ENCODE measurements at regions not wholly inside any gene's neighbourhood (a gene's known extent, or its start where the extent isn't known, plus 50 kb on each side); places are given as distances from the start of the nearest gene placed in this dataset.

DNA sequence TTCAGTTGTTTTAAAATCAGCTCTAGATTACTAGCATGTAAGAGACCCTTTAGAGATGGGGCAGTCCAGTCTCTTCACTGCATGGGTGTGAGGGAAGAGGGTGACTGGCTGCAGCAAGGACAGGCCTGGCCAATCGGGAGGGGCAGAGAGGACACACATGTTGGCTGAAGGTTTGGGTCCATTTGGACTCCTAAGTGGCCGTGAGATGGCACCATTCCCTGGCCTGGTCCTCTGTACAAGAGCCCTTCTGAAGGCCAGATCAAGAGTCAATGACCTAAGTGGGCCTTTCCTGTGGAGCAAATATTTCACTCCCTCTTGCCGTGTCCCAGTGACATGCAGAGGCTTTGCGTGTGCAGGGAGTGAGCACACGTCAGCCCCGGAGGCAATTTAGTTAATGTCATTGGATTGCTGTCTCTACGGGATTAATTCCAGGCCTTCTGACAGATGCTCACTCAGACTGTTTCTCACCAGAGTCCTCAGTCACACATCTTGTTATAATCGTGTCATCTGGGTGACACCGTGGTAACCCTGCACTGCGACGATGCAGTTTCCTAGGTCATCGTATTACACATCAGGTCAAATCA lies 613.0 kb downstream of the NPHP4 start:
- no peak for DNase-seq (ENCODE audit: low read depth in 2 of 2)

DNA sequence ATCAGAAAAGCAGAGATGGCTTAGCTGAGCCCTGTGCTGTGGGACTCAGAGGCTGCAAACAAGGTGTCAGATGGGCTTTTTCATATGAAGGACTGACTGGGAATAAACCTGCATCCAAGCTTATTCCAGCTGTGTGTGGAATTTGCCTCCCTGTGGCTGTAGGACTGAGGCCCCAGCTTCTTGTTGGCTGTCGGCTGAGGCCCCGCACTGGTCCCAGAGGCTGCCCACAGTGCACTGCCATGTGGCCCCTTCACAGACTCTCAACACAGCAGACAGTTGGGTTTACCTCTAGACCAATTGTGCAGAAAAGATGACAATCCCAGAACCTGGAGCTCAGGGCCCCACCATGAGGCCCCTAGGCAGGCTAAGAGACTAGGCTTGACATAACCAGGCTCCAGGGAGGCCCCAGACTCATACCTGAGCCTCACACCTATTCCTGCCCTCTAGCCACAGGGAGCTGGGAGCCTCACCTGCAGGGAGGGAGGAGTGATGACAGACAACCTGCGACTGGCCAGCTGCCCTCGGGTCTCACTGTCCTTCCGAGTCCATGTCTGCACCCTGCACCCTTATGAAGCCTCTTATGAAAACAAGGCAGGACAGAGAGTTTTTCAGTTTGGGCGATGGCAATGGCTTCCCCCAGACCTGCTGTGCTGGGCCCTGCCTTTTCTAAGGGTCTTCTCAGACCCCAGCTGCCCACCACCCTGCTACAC lies 615.5 kb downstream of the NPHP4 start:
- DNase-seq (ENCODE audit: low read depth in 2 of 2), result no peak

DNA sequence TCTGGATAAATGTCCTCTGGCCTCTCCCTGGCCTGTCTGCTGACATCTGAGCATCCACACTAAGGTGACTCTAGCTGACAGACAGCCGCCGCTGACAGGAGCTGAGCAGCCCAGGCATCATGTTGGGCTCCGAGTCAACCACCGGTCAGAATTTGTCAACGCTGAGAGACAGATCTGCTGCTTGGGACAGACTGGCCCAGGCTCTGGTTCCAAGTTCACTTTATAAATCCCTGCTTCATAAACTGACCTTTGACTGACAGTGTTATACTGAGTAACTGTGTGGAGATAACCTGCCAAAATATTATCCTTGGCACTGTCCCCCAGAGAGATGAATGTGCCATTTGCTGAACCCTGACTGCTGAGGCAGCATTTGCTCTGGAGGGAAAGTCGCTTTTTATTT lies 616.7 kb downstream of the NPHP4 start:
- DNase-seq (ENCODE audit: low read depth in 2 of 2), result no peak

DNA sequence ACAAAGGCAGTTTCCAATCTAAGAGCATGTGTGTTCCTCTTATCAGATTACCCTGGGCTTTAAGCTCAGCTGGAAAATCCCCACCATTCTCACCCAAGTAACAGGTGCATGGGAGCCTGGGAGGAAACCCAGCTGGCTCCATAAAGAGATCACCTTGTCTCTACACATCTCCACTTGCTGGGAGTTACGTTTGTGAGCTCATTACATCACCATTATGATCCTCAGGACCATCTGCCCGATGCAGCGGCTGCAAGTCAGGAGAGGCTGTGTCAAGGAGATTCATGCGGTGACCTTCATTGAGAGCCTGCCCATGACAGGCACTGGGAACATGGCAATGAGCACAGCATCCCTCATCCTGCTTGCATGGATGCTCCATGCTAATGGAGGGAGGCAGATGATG lies 618.0 kb downstream of the NPHP4 start:
- no peak for DNase-seq (ENCODE audit: low read depth in 2 of 2)

DNA sequence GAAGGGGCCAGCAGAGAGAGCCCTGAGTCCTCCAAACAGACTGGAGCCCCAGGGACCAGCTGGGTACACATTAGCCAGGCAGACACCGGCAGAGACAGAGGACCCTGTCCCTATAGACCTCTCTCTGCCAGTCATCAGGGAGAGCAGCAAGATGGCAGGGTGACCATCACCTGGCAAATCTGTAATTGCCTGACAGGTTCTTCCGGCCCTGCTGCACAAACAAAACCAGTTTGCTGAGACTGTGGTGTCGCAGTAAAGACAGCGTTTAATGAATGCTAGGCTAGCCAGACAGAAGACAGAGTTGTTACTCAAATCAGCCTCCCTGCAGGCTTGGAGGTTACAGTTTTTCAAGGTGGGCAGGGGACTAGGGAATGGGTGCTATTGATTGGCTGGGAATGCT lies 618.9 kb downstream of the NPHP4 start:
- DNase-seq (ENCODE audit: low read depth in 2 of 2), result no peak

DNA sequence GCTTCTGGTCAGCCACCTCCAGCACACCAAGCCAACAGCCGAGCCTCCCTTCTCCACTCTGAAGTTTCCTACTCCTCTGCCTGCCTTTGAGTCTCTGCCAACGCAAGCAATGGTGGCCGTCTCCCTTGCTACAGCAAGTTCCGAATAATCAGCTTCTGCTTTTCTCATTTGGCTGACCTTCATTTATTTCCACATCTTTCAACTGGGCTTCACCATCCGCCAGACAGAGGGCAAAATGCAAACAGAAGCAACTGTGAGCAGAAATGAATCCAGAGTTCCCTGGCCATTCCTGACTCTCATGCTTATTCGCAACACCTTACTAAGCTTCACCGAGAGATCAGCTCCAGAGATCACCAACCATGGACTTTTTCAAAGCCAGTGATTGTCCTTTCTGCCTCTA lies 621.0 kb downstream of the NPHP4 start:
- DNase-seq (ENCODE audit: low read depth in 2 of 2), result no peak

DNA sequence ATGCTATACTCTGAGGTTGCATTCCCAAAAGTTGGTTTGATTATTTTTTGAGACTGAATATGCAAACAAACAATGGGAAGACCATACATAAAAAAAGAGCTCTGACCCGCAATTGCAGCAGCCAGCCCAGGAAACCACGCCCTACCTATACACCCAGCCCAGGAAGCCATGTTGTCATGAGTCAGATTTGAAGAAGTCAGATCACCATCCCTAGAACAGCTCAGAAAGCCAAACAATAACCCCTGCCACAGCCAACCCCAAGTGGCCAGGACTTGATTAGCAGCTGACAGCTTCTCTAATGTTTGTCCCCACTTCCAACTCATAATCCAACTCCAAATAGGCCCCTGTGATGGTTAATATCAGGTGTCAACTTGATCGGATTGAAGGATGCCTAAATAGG lies 621.9 kb downstream of the NPHP4 start:
- DNase-seq (ENCODE audit: low read depth in 2 of 2), result no peak

DNA sequence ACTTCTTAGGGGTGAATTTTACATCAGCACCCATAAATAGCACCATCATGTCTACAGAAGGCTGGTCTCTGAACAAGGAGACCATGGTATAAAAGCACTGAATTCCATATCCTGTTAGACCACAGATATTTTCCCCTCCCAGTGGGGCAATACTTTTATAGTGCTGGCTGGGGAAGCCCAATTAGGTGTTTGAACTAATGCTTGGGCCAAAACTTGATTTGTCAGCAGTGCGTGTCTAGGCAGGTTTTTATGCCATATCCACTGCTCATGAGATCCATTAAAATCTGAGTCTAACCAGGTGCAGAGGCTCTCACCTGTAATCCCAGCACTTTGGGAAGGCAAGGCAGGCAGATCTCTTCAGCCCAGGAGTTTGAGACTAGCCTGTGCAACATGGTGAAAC lies 623.0 kb downstream of the NPHP4 start:
- DNase-seq (ENCODE audit: low read depth in 2 of 2), result no peak

DNA sequence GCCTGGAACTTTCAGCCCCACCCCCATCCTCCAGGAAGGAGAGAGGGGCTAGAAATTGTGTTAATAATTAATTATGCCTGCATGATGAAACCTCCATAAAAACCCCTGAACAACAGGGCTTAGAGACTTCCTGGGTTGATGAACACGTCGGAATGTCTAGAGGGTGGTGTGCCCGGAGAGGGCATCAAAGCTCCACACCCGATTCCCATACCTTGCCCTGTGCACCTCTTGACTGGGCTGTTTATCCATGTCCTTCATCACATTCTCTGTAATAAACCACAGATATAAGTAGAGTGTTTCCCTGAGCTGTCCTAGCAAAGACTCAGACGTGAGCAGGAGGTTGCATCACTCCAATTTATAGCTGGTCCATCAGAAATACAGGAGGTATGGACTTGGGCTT lies 624.0 kb downstream of the NPHP4 start:
- no peak for DNase-seq (ENCODE audit: low read depth in 2 of 2)

DNA sequence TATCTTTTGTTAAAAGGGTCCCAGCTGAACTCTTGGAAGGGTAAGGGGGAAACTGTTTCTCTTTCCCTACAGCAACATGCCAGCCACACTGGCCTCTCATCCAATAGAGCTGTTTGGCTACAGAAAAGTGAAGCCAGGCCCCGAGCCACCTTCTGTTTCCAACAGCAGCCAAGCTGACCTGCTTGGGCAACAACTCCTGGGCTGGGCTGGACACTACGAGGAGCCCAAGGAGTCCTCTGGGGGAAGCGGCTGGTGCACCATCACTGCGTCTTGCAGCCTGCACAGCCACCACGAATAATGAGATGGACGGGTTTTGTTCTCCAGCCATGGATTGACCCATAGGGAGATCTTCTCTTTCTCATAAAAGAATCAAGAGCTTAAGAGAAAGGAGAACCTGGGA lies 624.9 kb downstream of the NPHP4 start:
- DNase-seq (ENCODE audit: low read depth in 2 of 2), result no peak

DNA sequence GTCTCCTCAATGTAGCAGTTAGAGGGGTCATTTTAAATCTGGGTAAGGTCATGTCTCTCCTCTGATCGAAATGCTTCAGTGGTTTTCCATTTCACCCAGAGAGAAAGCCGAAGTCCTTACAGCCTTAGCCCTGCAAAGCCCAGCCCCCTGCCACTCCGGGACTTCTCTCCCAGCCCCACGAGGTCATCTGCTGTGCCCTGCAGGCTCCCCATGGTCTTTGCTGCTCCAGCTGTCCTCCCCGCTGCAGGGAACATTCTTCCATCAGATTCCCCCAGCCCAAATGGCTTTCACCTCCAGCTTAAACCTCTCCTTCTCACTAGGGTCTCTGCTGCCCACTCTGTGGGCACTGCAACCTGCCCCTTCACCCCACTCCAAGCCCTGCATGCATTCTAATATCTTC lies 626.5 kb downstream of the NPHP4 start:
- DNase-seq (ENCODE audit: low read depth in 2 of 2), result no peak

DNA sequence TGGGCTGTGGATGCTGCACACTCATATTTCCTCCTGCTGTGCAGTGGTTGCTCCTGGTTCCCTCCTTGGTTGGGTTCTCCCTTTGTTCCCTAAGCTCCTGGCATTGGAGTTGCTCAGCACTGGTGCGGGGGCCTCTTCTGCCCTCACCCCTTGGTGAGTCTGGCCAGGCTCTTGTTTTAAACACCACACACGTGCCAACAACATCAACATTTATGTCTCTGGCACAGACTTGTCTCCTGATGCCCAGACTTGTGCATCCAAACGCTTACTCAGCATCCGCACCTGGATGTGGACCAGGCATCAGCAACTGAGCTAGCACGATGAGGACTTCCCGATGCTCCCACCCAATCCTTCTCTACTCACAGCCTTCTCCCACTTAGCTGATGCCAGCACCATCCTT lies 627.6 kb downstream of the NPHP4 start:
- DNase-seq (ENCODE audit: low read depth in 2 of 2), result no peak

DNA sequence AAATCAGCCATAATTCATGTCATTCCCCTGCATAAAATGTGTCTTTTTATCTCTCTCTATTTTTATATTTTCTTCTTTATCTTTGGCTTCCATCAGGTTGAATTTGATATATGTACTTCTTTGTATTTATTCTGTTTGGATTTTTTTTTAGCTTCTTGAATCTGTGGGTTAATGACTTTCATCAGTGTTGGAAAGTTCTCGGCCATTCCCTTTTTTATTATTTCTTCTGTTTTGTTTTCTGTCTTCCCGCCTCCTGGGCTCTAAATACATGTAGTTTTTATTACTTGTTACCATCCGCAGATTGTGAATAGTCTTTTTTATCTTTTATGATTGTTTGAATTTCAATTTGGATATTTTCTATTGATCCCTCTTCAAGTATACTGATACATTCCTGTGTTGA lies 637.5 kb downstream of the NPHP4 start:
- no peak for DNase-seq (ENCODE audit: low read depth in 2 of 2)

DNA sequence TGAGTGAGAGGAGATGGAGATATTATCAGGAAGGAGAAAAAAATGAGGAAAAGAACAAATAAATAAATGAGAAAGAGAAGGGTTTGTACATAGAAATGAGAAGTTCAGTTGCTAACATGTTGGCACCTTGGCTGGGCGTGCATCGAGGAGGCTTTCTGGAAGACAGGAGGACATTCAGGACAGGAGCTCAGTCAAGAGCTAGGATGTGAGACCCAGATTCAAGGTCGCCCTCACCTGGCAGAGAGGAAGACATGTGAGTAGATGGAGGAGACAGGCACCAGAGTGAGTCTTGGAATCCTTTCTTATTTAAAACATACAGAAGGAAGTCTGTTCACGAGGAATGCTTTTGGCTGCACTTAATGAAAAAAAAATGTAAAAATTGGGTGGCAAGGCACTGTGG lies 640.9 kb downstream of the NPHP4 start:
- no peak for DNase-seq (ENCODE audit: low read depth in 2 of 2)

DNA sequence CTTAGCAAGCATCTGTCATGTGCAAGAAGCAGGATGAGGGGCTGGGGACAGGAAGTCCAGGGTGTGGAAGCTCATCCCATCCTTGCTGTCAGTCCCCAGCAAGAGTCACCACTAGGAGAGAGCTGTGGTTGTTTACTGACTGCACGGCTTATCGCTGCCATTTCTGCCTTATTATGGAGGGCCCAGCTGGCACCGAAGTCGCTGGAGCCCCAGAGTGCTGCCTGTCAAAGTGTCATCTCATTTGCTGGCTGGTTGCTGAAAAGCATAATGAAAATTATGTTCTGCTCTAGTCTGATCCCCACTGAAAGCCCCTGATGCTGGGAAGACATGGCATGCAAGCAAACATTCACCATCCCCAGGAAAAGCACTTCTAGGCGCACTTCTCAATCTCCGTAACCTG lies 642.7 kb downstream of the NPHP4 start:
- DNase-seq (ENCODE audit: low read depth in 2 of 2), result no peak

DNA sequence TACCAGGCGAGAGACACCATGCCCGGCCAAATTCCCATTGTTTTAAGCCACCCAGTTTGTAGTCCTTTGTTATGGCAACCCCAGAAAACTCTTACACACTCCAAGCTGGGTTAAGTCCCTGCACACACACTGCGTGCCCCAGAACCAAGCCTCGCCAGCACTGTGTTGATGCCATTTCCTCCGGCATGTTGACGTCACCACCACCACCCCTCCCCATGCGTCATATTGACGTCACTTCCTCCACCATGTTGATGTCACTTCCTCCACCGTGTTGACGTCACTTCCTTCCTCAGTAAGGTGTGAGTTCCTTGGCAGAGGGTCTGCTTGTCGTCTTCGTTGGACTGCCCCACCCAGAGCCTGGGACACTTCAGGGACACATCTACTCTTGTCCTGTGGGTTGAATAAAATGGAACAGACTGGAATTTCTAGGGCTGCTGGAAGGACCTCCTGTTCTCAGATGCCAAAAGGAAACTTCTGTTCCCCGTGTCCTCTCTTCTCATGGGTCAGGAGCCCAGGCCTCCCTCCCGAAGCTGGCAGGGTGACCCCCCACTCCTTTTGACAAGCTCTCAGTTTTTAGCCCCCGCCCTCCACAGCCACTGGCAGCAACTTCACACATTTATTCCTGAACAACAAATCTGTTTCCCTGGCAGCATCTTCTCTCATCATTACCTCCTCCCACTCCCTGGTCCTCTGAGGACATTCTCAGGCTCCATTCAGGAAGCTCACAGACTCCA lies 643.3 kb downstream of the NPHP4 start:
- no peak for DNase-seq (ENCODE audit: low read depth in 2 of 2)

DNA sequence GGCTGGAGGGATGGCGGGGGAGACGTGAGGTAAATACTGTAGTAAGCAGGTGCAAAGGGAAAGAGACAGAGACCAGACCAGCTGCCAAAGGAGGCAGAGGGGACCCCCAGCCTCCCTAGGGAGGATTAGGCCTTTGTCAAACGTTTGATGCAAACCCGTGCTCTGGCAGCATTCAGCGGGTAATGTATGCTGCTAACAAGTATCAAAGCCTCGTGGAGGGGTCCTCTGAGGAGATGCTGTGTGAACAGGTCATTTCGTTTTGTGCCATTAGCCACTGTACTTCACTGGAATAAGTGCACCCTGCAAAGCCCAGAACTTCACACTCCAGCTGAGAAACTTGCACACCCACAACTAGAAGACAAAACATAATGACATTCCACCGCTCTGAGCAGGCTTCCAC lies 644.5 kb downstream of the NPHP4 start:
- no peak for DNase-seq (ENCODE audit: low read depth in 2 of 2)

DNA sequence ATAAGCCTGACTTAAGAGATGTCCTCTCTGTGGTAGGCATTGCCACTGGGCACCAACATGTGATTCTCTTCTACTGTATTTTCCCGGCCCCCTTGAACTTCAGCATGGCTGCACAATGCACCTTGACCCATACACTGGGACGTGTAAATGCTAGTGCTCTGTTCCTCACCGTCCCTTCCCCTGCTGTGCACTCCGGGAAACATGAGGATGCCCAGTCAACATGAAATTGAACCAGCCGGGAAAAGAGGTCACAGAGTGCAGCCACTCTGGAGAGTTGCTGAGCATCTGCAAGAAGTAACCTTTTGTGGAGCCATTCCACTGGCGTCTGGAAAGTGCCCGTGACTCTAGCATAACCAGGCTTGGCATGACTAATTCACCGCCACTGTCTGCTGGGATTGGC lies 646.7 kb downstream of the NPHP4 start:
- no peak for DNase-seq (ENCODE audit: low read depth in 2 of 2)

DNA sequence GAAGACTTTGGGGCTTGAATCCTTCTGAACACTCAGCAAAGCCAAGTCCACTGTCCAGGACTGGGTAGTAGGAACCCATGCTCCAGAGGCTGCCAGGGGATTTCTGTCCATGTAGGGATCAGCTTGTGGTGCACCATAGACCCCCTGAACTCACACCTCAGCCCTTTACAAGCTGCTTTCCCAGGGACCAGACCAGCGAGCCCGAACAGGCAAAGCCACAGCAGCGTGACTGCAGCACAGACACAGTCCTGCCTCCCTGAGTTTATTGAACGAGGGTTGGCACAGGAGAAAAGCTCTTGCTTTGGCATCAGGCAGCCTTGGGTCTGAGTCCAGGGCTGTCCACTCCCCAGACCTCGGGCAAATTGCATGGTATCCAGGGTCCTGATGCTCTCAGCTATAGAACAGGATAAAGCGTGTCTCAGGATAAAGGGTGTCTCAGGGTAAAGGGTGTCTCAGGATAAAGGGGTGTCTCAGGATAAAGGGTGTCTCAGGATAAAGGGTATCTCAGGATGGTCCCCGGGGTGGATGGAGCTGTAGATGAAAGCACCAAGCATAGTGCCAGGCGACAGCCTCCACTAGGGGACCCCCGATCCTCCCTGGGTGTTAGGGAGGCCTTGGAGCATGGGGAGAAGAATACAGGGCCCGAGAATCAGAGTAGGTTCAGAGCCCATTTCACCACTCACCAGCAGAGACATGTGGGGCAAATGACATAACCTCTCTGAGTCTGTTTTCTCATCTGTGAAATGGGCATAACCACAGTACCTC lies 648.8 kb downstream of the NPHP4 start:
- no peak for DNase-seq (ENCODE audit: low read depth in 2 of 2)

DNA sequence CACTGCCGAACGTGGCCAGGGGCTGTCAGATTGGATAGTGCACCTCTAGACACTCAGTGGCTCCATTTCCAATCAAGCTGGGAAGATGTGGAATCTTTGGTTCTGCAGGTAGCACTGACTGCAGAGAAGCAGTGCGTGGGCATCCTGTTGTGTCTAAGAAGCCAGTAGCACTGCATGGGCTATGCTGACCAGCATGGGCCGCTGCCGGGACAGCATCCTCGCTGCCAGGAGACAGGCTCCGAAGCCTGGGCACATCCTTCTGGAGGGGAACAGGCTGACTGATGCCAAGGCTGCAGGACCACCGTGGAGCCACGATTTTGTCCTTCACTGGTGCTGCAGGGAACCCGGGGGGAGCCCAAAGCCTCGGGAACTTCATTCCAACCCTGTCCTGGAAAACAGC lies 649.4 kb downstream of the NPHP4 start:
- DNase-seq (ENCODE audit: low read depth in 2 of 2), result no peak

DNA sequence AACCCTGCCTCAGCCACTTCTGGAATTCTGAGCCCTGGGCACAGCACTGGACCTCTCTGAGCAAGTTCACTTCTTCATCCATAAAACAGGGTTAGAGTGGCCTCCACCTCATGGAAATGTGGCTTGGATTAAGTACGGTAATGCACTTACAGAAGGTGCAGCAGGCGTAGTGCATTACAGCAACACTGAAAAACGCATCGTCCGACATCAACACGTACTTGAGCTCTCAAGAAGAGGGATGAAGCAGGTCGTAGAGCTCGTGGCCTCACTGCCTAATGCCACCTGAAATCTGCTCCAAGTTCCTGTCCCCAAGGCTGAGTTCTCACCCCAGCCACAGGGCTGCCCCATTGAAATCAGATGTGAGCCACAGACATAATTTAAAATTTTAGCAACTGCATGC lies 650.1 kb downstream of the NPHP4 start:
- no peak for DNase-seq (ENCODE audit: low read depth in 2 of 2)

DNA sequence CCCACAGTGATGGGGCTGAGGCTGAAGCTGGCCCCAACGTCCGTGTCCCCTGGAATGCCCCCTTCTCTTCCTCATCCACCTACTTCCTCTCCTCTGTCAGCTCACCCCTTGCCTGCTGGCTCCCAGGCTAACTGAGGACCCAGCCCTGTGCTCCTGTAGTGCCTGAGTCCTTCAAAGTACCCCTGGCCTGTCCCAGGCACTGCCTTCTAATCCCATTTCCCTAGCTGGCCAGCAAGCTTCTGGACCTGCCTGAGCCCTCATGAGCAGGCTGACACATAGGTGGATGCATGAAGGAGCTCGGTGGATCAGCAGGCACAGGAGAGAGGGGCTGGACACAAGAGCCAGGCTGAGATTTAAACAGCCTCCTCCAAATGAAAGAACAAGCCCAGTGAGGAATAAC lies 650.8 kb downstream of the NPHP4 start:
- DNase-seq (ENCODE audit: low read depth in 2 of 2), result no peak

Measured in fibroblast of skin of left biceps (primary cell).